GM06990 (cell line): ENCODE measurements at regions not wholly inside any gene's neighbourhood (a gene's known extent, or its start where the extent isn't known, plus 50 kb on each side); places are given as distances from the start of the nearest gene placed in this dataset.

Experiments
- DNase-seq: peaks from one replicate; pipeline ENCODE4 v3.0.0-alpha.2; 2011; ENCODE audit not compliant: insufficient read length; ENCODE audit errors: extremely low read depth
- H3K27me3 ChIP-seq: replicated peaks from 2 replicates; pipeline ENCODE4 v1.6.0; 2011; ENCODE audit warnings: low read length; ENCODE audit not compliant: control insufficient read depth, insufficient read depth
- H3K36me3 ChIP-seq: 2 replicates; pipeline ENCODE4 v1.5.1; 2011; ENCODE audit warnings: low read length; ENCODE audit not compliant: control insufficient read depth, insufficient read depth
- H3K4me3 ChIP-seq: replicated peaks from 2 replicates; pipeline ENCODE4 v1.5.1; 2011; ENCODE audit warnings: low read depth, mild to moderate bottlenecking, control low read depth, low read length
- CTCF ChIP-seq: IDR thresholded peaks from 2 replicates; pipeline ENCODE4 v1.5.1; 2011; ENCODE audit warnings: low read length, control low read depth, mild to moderate bottlenecking, inconsistent platforms; ENCODE audit not compliant: insufficient read depth, poor library complexity, severe bottlenecking

- Histone ChIP-seq H3K27me3 (no peaks in the 10 kb centered on the region), H3K36me3 (no peaks in the 10 kb centered on the region), H3K4me3 (no peak overlapping the region)
- DNase-seq: no peak
- no peak for TF ChIP-seq CTCF
These were observed 515.6 kb upstream of the ACO1 start for GRCh38 chr9:31868830-31869229.

DNA sequence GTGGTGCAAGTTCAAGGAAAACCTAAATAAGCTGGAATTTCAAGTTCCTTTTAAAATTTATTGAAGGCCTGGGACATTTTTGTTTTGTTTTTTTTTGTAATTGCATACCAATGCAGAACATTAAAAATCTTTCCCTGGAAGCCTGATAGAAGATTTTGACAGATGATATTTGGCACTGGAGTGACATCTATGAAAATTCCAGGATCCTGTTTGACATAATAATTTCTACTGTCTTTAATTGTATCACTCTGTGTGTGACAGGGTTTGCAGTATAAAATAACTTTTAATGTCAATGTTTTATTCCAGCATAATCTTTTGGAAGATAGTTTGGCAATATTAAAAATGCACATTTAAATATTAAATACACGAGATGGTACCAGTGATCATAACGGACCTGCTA lies 514.2 kb upstream of the ACO1 start:
- H3K36me3 ChIP-seq: no peaks in the 10 kb centered on the region
- TF ChIP-seq CTCF: no peak
- no peak for DNase-seq
- no peak overlapping the region for H3K4me3 ChIP-seq
- no peaks in the 10 kb centered on the region for H3K27me3 ChIP-seq

DNA sequence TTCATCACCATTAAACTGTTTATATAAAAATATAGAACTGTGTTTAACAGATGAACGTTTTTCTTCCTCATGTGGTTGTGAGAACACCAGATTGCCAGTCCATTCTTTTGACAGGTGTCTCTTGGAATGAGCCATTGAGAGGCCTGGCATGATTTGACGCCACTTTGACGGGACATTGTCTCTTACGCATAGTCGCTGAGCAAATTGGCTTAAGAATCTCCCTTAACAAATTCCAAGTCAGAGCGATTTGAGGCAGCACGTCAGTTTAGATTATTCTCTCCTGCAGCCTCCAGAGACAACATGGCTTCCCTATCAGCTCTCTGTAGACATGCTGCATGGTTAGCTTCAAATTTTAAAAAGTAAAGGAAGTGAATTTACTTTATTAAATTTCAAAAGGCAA lies 510.7 kb upstream of the ACO1 start:
- no peak for DNase-seq
- no peaks in the 10 kb centered on the region for H3K36me3 ChIP-seq

GRCh38 chr9:31894008-31894407 lies 490.4 kb upstream of the ACO1 start:
- Histone ChIP-seq H3K4me3 (no peak overlapping the region), H3K36me3 (no peaks in the 10 kb centered on the region), H3K27me3 (no peaks in the 10 kb centered on the region)
- no peak for DNase-seq
- no peak for TF ChIP-seq CTCF

More for the DNA sequence above, 510.7 kb upstream of the ACO1 start:
- H3K27me3 ChIP-seq: no peaks in the 10 kb centered on the region
- no peak overlapping the region for H3K4me3 ChIP-seq
- no peak for TF ChIP-seq CTCF

- Histone ChIP-seq H3K4me3 (peak overlapping the region; percentile 51), H3K36me3 (no peaks in the 10 kb centered on the region), H3K27me3 (no peaks in the 10 kb centered on the region)
- no peak for TF ChIP-seq CTCF
- DNase-seq: peak; percentile 2
These were observed 476.1 kb upstream of the ACO1 start for GRCh38 chr9:31908158-31908890.
